Adrenal gland (tissue), 9 donors: ENCODE measurements at regions not wholly inside any gene's neighbourhood (a gene's known extent, or its start where the extent isn't known, plus 50 kb on each side); places are given as distances from the start of the nearest gene placed in this dataset.

ENCODE experiments used
- DNase-seq, 7 donors: peaks; one replicate each; pipeline ENCODE4 v3.0.0-alpha.2; 2019 to 2020
- H3K27ac ChIP-seq, 5 donors: fragments of 200-600 bp; sonication (generic) in 4 of 5; 1 replicate in 3 of 5; 2 replicates in 2 of 5; pipeline versions ENCODE4 v1.5.1 to v1.8.0; 2016 to 2020; ENCODE audit warnings: mild to moderate bottlenecking in 1 of 5
- H3K27me3 ChIP-seq: fragments of 200-600 bp; 2 replicates; pipeline ENCODE4 v1.8.0; 2021
- H3K36me3 ChIP-seq, 2 donors: fragments of 200-600 bp; replicated peaks in 1 of 2; 1 replicate in 1 of 2; 2 replicates in 1 of 2; pipeline versions ENCODE4 v1.5.1 to v1.8.0; 2018 to 2022
- H3K4me1 ChIP-seq, 2 donors: fragments of 200-600 bp; replicated peaks in 1 of 2; 1 replicate in 1 of 2; 2 replicates in 1 of 2; pipeline versions ENCODE4 v1.5.1 to v1.8.0; 2018 to 2021
- H3K4me3 ChIP-seq, 4 donors: fragments of 200-600 bp; sonication (generic) in 3 of 4; one replicate each; pipeline ENCODE4 v1.5.1; 2016 to 2018
- H3K9me3 ChIP-seq, 3 donors: fragments of 200-600 bp; sonication (generic) in 1 of 3; replicated peaks in 1 of 3; 1 replicate in 2 of 3; 2 replicates in 1 of 3; pipeline versions ENCODE4 v1.5.1 to v1.8.0; 2016 to 2021
- CTCF ChIP-seq, 6 experiments: fragments of 450-650 bp in 4 of 6; fragments of 200-600 bp in 2 of 6; sonication (generic) in 1 of 6; IDR thresholded peaks; 1 replicate in 5 of 6; 2 replicates in 1 of 6; pipeline versions ENCODE4 v1.5.1 to v1.8.0; 2016 to 2021; ENCODE audit warnings: antibody characterized with exemption in 6 of 6, mild to moderate bottlenecking in 2 of 6, moderate library complexity in 1 of 6
- POLR2A ChIP-seq, 2 donors: fragments of 450-650 bp; IDR thresholded peaks; one replicate each; pipeline ENCODE4 v1.6.1; 2017; ENCODE audit warnings: antibody characterized with exemption in 2 of 2, mild to moderate bottlenecking in 2 of 2, moderate library complexity in 1 of 2
- WGBS, 4 donors: extraction: QIAGEN DNeasy Blood & Tissue Kit in 2 of 4; methylation state at CpG; one replicate each; pipeline versions ENCODE4 v1.1.5 to v1.1.7; 2013 to 2017; 5-methylcytosine and 5-hydroxymethylcytosine counted together
- intact Hi-C, 2 donors: fragments of 100-400 bp; cut with DNase I; formaldehyde crosslinking; loops; one replicate each; pipeline versions ENCODE4 v1.14.1 to v1.15.0; 2022 to 2023
- donor health status: healthy with polysubstance abuse.
- donor health status: Bipolar disorder and iron deficiency.
- donor health status: DM: yes; HTN: yes; CAD: no.
- donor health status: DM: no; HTN: no; CAD: no.
- donor health status: DM: no; HTN: no; CAD: no.

- intact Hi-C loops = no loop called here
- Histone ChIP-seq H3K4me3 (no peak overlapping the region), H3K4me1 (peaks cover 0 to 10% of the 10 kb centered on the region in 2 donors), H3K27ac (no peak overlapping the region), H3K9me3 (no peaks in the 10 kb centered on the region), H3K36me3 (no peaks in the 10 kb centered on the region), H3K27me3 (no peaks in the 10 kb centered on the region)
- 58 to 83% (median 74%) methylated on average over 5 of the region's 5 CpGs for WGBS, 4 donors
- no peak for DNase-seq
- TF ChIP-seq POLR2A (IDR thresholded peaks at IDR 0.05) (no peak), CTCF (IDR thresholded peaks at IDR 0.05) (no peak)
Measured at GRCh38 chr1:55815745-55816455, 600.7 kb upstream of the USP24 start.

- no peaks in the 10 kb centered on the region for H3K36me3 ChIP-seq
- TF ChIP-seq POLR2A (IDR thresholded peaks at IDR 0.05) (no peak), CTCF (IDR thresholded peaks at IDR 0.05) (no peak)
- 69 to 84% (median 79%) methylated on average over 1 of the region's 1 CpG for whole genome bisulfite sequencing, 4 donors
- intact Hi-C loops = no loop called here
- H3K4me1 ChIP-seq = peaks cover 0 to 10% of the 10 kb centered on the region in 2 donors
- H3K9me3 ChIP-seq = no peaks in the 10 kb centered on the region
- H3K27me3 ChIP-seq = no peaks in the 10 kb centered on the region
- no peak overlapping the region for H3K27ac ChIP-seq
- no peak overlapping the region for H3K4me3 ChIP-seq
- DNase-seq = no peak
Measured at GRCh38 chr1:55814967-55815366, 599.8 kb upstream of the USP24 start.

GRCh38 chr1:55813618-55814017 lies 598.5 kb upstream of the USP24 start:
- Histone ChIP-seq H3K27me3 (no peaks in the 10 kb centered on the region), H3K27ac (no peak overlapping the region)
- intact Hi-C loops = no loop called here

GRCh38 chr1:55812281-55812680 lies 597.1 kb upstream of the USP24 start:
- peak in 1 of 7 donors; percentile 6 for DNase-seq
- H3K4me1 ChIP-seq = peaks cover 0 to 10% of the 10 kb centered on the region in 2 donors
- TF ChIP-seq POLR2A (IDR thresholded peaks at IDR 0.05) (no peak), CTCF (IDR thresholded peaks at IDR 0.05) (no peak)
- H3K36me3 ChIP-seq = no peaks in the 10 kb centered on the region
- H3K9me3 ChIP-seq = no peaks in the 10 kb centered on the region
- H3K4me3 ChIP-seq = no peak overlapping the region
- intact Hi-C loops = no loop called here
- no peaks in the 10 kb centered on the region for H3K27me3 ChIP-seq
- no peak overlapping the region for H3K27ac ChIP-seq

More at GRCh38 chr1:55813618-55814017, 598.5 kb upstream of the USP24 start:
- Histone ChIP-seq H3K4me1 (peaks cover 0 to 10% of the 10 kb centered on the region in 2 donors), H3K4me3 (no peak overlapping the region), H3K36me3 (no peaks in the 10 kb centered on the region), H3K9me3 (no peaks in the 10 kb centered on the region)
- TF ChIP-seq POLR2A (IDR thresholded peaks at IDR 0.05) (no peak), CTCF (IDR thresholded peaks at IDR 0.05) (no peak)
- DNase-seq = peak; percentile 30 to 73 (median 52)
- 52 to 73% (median 61%) methylated on average over 3 of the region's 3 CpGs for WGBS, 4 donors
